ENCODE measurements at regions not wholly inside any gene's neighbourhood (a gene's known extent, or its start where the extent isn't known, plus 50 kb on each side); places are given as distances from the start of the nearest gene placed in this dataset.

DNA sequence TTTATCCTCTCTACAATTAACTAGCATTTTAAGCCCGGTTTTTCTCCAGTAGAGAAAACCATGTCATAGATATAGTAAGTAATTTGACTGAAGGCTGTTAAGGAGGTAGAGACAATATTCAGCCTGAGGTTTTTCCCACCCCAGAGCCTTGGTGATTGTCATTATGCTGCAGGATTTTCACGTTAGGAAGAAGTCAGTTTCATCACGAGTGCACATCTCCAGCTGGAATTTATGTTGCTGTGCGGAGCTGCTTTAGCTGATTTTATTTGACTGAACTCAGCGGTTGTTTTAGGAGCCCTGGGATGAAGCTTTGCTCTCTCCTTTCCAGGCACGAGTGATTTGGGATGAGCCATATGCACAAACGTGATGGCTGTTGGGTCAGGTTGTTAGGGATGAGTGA lies 271.3 kb upstream of the RGMA start:
- no peak for TF ChIP-seq POLR2AphosphoS5 (IDR thresholded peaks at IDR 0.05; ENCODE audit: borderline replicate concordance, low read depth, low read length)
- no peak for TF ChIP-seq EZH2 (IDR thresholded peaks at IDR 0.05)

All from SK-N-MC (cell line).